GM21576 (cell line): ENCODE measurements at regions not wholly inside any gene's neighbourhood (a gene's known extent, or its start where the extent isn't known, plus 50 kb on each side); places are given as distances from the start of the nearest gene placed in this dataset.

Experiments used
- ATAC-seq: cut with Tn5 transposase; IDR thresholded peaks from one replicate; pipeline ENCODE4 v1.9.1; 2021; ENCODE audit warnings: mild to moderate bottlenecking, moderate library complexity; ENCODE audit not compliant: unreplicated experiment

GRCh38 chr4:148495463-148495862, 53.2 kb upstream of the NR3C2 start:
- no peak for ATAC-seq
